Stimulated activated CD4-positive, alpha-beta T cell treated with anti-CD3 and anti-CD28 coated beads, Interleukin-12 subunit alpha, Interleukin-12 subunit beta, amount 100 ng/mL, for 48 hours (primary cell): ENCODE measurements at regions not wholly inside any gene's neighbourhood (a gene's known extent, or its start where the extent isn't known, plus 50 kb on each side); places are given as distances from the start of the nearest gene placed in this dataset.
"Not testable (repeated sequence)": the region's sequence is repeated elsewhere in the genome, so short reads cannot be mapped to it uniquely, and the experiment has no call there.

Experiments
- DNase-seq, 3 donors: peaks; one replicate each; pipeline ENCODE4 v3.0.0-alpha.2; 2020; ENCODE audit warnings: low read depth in 2 of 3, low spot score in 1 of 3

- no peak for DNase-seq
These were observed 114.3 kb upstream of the ETV6 start for GRCh38 chr12:11535127-11535526.

GRCh38 chr12:11539156-11539555, 110.3 kb upstream of the ETV6 start:
- no peak for DNase-seq

GRCh38 chr12:11540156-11540555, 109.3 kb upstream of the ETV6 start:
- no peak for DNase-seq

- DNase-seq = no peak
These were observed 108.7 kb upstream of the ETV6 start for GRCh38 chr12:11540615-11541310.

GRCh38 chr12:11542599-11542998, 106.9 kb upstream of the ETV6 start:
- no peak for DNase-seq

GRCh38 chr12:11543457-11544158, 105.9 kb upstream of the ETV6 start:
- no peak for DNase-seq

- peak; percentile 23 to 42 (median 31) for DNase-seq
These were observed 103.8 kb upstream of the ETV6 start for GRCh38 chr12:11545484-11546330.

GRCh38 chr12:11546582-11547270, 102.7 kb upstream of the ETV6 start:
- not testable (repeated sequence) for DNase-seq

GRCh38 chr12:11547271-11547646, 102.2 kb upstream of the ETV6 start:
- not testable (repeated sequence) for DNase-seq

GRCh38 chr12:11549119-11549518, 100.4 kb upstream of the ETV6 start:
- no peak for DNase-seq

- peak in 1 of 3 donors; percentile 66 for DNase-seq
These were observed 95.5 kb upstream of the ETV6 start for GRCh38 chr12:11553871-11554533.

- no peak for DNase-seq
These were observed 94.3 kb upstream of the ETV6 start for GRCh38 chr12:11555195-11555594.

- DNase-seq = no peak
These were observed 93.5 kb upstream of the ETV6 start for GRCh38 chr12:11555743-11556625.

GRCh38 chr12:11556682-11557081, 92.8 kb upstream of the ETV6 start:
- no peak for DNase-seq

GRCh38 chr12:11559626-11560340, 89.7 kb upstream of the ETV6 start:
- no peak for DNase-seq

GRCh38 chr12:11561411-11561810, 88.1 kb upstream of the ETV6 start:
- no peak for DNase-seq

- DNase-seq = no peak
These were observed 85.4 kb upstream of the ETV6 start for GRCh38 chr12:11563785-11564739.
